ENCODE measurements at regions not wholly inside any gene's neighbourhood (a gene's known extent, or its start where the extent isn't known, plus 50 kb on each side); places are given as distances from the start of the nearest gene placed in this dataset.

DNA sequence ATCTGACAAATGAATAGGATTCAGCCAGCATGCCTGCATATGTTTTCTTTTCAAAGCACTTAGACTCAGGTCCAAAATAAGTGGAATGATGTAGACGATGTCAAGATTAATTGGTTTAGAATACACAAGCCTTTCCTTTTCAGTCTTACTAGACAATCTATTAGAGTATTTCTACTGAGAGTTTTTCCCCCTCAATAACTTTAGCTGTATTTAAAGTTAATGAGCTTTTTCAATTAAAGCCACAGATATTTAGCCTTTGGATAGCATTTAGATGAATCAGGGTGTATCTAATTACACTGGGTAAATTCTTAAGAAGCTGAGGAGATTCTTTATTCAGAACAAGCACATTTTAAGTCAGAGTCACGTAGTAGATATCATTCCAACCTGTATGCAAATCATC, 198.7 kb upstream of the MPDZ start:
- TF ChIP-seq, protein P1, sequence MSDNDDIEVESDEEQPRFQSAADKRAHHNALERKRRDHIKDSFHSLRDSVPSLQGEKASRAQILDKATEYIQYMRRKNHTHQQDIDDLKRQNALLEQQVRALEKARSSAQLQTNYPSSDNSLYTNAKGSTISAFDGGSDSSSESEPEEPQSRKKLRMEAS (IDR thresholded peaks at IDR 0.05; ENCODE audit: insufficient read depth, insufficient read length) = no peak
- TF ChIP-seq FOS (IDR thresholded peaks at IDR 0.05; ENCODE audit: borderline replicate concordance, insufficient read depth, low read length) (no peak), POLR2AphosphoS5 (IDR thresholded peaks at IDR 0.05; ENCODE audit: insufficient read depth, low read depth, low read length) (no peak), EZH2 (IDR thresholded peaks at IDR 0.05; ENCODE audit: borderline replicate concordance, low read depth, low read length, severe bottlenecking) (no peak), POLR2A (IDR thresholded peaks at IDR 0.05; ENCODE audit: low read depth, low read length) (no peak), MYC (IDR thresholded peaks at IDR 0.05; ENCODE audit: low read depth, low read length) (no peak), JUN (IDR thresholded peaks at IDR 0.05; ENCODE audit: borderline replicate concordance, insufficient read depth, insufficient read length, low read depth) (no peak), GATA2 (IDR thresholded peaks at IDR 0.05; ENCODE audit: insufficient read depth, insufficient read length, low read depth, low read length) (no peak)
- TF ChIP-seq, protein P2, sequence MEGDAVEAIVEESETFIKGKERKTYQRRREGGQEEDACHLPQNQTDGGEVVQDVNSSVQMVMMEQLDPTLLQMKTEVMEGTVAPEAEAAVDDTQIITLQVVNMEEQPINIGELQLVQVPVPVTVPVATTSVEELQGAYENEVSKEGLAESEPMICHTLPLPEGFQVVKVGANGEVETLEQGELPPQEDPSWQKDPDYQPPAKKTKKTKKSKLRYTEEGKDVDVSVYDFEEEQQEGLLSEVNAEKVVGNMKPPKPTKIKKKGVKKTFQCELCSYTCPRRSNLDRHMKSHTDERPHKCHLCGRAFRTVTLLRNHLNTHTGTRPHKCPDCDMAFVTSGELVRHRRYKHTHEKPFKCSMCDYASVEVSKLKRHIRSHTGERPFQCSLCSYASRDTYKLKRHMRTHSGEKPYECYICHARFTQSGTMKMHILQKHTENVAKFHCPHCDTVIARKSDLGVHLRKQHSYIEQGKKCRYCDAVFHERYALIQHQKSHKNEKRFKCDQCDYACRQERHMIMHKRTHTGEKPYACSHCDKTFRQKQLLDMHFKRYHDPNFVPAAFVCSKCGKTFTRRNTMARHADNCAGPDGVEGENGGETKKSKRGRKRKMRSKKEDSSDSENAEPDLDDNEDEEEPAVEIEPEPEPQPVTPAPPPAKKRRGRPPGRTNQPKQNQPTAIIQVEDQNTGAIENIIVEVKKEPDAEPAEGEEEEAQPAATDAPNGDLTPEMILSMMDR (IDR thresholded peaks at IDR 0.05; ENCODE audit: extremely low read depth in 1 of 2, insufficient read depth in 1 of 2, low read depth in 1 of 2, low read length in 2 of 2) = no peak
- Histone ChIP-seq H3K9ac (replicated peaks; ENCODE audit: extremely low read depth, insufficient read depth, low read length) (no peak overlapping the region), H4K20me1 (replicated peaks; ENCODE audit: control insufficient read depth, extremely low read depth, insufficient read depth, low read length) (no peaks in the 10 kb centered on the region), H3K27ac (ENCODE audit: insufficient read depth, low read depth, low read length) (no peak overlapping the region), H3K27me3 (ENCODE audit: control insufficient read depth in 2 of 2, insufficient read depth in 2 of 2, low read length in 2 of 2) (no peaks in the 10 kb centered on the region), H3K4me1 (ENCODE audit: control insufficient read depth, extremely low read depth, insufficient read depth, low read length) (no peaks in the 10 kb centered on the region), H3K79me2 (ENCODE audit: control insufficient read depth, insufficient read depth, low read length) (no peaks in the 10 kb centered on the region), H3K9me3 (replicated peaks; ENCODE audit: control insufficient read depth, insufficient read depth, low read length) (no peaks in the 10 kb centered on the region), H2AFZ (ENCODE audit: low read depth, low read length) (no peak overlapping the region), H3K9me1 (replicated peaks; ENCODE audit: control insufficient read depth, extremely low read depth, insufficient read depth, low read length) (no peaks in the 10 kb centered on the region), H3K36me3 (ENCODE audit: control insufficient read depth in 2 of 2, extremely low read depth in 1 of 2, insufficient read depth in 2 of 2, low read length in 2 of 2) (no peaks in the 10 kb centered on the region), H3K4me3 (replicated peaks in 1 of 3; ENCODE audit: insufficient read depth in 1 of 3, low read depth in 1 of 3, low read length in 3 of 3) (no peak overlapping the region), H3K4me2 (ENCODE audit: insufficient read depth, low read length) (no peak overlapping the region)
- no TSS peak for BruUV-seq (replicated peaks)
- dilution Hi-C loops (cut with MboI; ENCODE audit: extremely low pct_ligation_motif_present, low sequenced_read_pairs) (no loop called here), intact Hi-C loops (cut with micrococcal nuclease) (no loop called here)
- FAIRE-seq (no peak), DNase-seq (ENCODE audit: low read depth, low spot score) (no peak)
- POLR2A ChIA-PET = no interaction called here
- CTCF ChIA-PET = interaction anchor here (0.5 to 1.3 kb wide), 3 partner anchors 9 to 625 kb away, joined by 3 to 4 read pairs (median 4); no protein-coding TSS in a partner anchor

Data from endothelial cell of umbilical vein (primary cell).